ENCODE measurements at regions not wholly inside any gene's neighbourhood (a gene's known extent, or its start where the extent isn't known, plus 50 kb on each side); places are given as distances from the start of the nearest gene placed in this dataset.

DNA sequence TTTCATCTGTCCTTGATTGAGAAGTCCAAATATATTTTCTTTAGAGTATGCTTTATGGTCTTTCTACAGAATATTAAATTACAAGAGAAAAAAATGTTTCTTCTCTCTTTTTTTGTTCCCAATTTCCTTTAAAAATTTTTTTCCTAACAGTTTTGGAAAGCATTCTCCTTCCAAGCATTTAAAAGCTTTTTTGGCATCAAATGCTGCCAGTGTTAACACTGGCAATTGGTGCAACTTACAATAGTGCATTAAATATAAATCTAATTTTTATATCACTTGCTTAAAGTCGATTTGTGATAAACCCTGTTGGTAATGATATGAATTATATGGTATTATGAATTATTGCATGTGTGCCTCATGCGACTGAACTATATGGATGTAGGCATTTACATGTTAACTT lies 165.9 kb upstream of the ELL2 start:
- CTCF ChIA-PET = no interaction called here
- in situ Hi-C loops (cut with HindIII; ENCODE audit: low pct_unique_long_range_greater_than_20kb, low sequenced_read_pairs) = no loop called here
- POLR2A ChIA-PET = no interaction called here
- H3K4me1 ChIP-seq (ENCODE audit: control insufficient read depth, insufficient read depth, low read length) = peaks cover 3% of the 10 kb centered on the region; the same call in 1 of the 2 replicates
- H3K9me3 ChIP-seq (ENCODE audit: control insufficient read depth, insufficient read depth, low read depth, low read length) = no peaks in the 10 kb centered on the region
- ATAC-seq = no peak
- H3K27ac ChIP-seq (ENCODE audit: low read length) = peak overlapping the region; percentile 73; the same call in 1 of the 2 replicates
- no TSS peak for BruUV-seq (replicated peaks)
- no peaks in the 10 kb centered on the region for H3K27me3 ChIP-seq (ENCODE audit: control insufficient read depth, insufficient read depth, low read length)
- no peaks in the 10 kb centered on the region for H3K36me3 ChIP-seq (ENCODE audit: control insufficient read depth, insufficient read depth, low read length)
- TF ChIP-seq, protein P1, sequence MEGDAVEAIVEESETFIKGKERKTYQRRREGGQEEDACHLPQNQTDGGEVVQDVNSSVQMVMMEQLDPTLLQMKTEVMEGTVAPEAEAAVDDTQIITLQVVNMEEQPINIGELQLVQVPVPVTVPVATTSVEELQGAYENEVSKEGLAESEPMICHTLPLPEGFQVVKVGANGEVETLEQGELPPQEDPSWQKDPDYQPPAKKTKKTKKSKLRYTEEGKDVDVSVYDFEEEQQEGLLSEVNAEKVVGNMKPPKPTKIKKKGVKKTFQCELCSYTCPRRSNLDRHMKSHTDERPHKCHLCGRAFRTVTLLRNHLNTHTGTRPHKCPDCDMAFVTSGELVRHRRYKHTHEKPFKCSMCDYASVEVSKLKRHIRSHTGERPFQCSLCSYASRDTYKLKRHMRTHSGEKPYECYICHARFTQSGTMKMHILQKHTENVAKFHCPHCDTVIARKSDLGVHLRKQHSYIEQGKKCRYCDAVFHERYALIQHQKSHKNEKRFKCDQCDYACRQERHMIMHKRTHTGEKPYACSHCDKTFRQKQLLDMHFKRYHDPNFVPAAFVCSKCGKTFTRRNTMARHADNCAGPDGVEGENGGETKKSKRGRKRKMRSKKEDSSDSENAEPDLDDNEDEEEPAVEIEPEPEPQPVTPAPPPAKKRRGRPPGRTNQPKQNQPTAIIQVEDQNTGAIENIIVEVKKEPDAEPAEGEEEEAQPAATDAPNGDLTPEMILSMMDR (IDR thresholded peaks at IDR 0.05) = no peak
- no peak for TF ChIP-seq POLR2AphosphoS5 (IDR thresholded peaks at IDR 0.05; ENCODE audit: low read depth, low read length)
- TF ChIP-seq TCF7L2 (IDR thresholded peaks at IDR 0.05; ENCODE audit: low read depth, low read length) = no peak
- TF ChIP-seq, protein P2, sequence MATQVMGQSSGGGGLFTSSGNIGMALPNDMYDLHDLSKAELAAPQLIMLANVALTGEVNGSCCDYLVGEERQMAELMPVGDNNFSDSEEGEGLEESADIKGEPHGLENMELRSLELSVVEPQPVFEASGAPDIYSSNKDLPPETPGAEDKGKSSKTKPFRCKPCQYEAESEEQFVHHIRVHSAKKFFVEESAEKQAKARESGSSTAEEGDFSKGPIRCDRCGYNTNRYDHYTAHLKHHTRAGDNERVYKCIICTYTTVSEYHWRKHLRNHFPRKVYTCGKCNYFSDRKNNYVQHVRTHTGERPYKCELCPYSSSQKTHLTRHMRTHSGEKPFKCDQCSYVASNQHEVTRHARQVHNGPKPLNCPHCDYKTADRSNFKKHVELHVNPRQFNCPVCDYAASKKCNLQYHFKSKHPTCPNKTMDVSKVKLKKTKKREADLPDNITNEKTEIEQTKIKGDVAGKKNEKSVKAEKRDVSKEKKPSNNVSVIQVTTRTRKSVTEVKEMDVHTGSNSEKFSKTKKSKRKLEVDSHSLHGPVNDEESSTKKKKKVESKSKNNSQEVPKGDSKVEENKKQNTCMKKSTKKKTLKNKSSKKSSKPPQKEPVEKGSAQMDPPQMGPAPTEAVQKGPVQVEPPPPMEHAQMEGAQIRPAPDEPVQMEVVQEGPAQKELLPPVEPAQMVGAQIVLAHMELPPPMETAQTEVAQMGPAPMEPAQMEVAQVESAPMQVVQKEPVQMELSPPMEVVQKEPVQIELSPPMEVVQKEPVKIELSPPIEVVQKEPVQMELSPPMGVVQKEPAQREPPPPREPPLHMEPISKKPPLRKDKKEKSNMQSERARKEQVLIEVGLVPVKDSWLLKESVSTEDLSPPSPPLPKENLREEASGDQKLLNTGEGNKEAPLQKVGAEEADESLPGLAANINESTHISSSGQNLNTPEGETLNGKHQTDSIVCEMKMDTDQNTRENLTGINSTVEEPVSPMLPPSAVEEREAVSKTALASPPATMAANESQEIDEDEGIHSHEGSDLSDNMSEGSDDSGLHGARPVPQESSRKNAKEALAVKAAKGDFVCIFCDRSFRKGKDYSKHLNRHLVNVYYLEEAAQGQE (IDR thresholded peaks at IDR 0.05; ENCODE audit: insufficient read depth in 1 of 2, low read depth in 2 of 2, low read length in 1 of 2) = no peak
- no peak for TF ChIP-seq SIN3A (IDR thresholded peaks at IDR 0.05; ENCODE audit: borderline replicate concordance, insufficient read depth, low read depth, low read length)
- no peak overlapping the region for H3K4me3 ChIP-seq (ENCODE audit: low read depth in 2 of 2, low read length in 2 of 2)
- no peak for DNase-seq (ENCODE audit: low read depth, low spot score)
- intact Hi-C loops (cut with micrococcal nuclease; ENCODE audit: unreplicated experiment) = no loop called here

DNA sequence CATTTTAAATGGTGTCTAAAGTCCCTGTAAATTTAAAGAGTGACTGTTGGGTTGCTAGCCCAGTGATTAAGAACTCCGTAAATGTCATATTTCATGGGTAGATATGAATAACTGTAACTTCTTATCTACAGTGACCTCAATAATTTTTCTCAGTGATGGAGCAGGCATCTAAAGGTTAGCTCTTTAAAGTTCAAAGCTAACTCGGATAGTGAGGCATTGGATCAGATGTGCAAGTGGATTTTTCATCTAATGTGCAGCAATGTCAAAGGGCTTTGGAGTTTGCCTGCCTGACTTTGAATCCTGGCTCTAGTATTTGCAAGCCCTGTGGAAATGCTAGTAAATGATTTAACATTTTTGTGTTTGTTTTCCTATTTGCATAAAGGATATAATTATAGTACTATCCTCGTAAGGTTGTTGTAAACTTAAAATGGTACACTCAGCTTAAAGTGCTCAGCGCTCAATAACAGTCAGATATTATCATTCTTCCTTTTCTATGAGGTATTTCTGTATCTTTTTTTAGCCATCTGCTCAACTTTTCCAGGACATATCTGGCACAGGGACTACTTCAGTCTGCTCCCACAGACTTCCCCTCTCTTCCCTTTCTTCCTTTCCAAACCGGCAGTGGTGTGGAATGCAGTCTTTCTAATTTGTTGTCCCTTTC lies 163.7 kb upstream of the ELL2 start:
- peak overlapping the region; percentile 75 for H3K27ac ChIP-seq (ENCODE audit: low read length)
- DNase-seq (ENCODE audit: low read depth, low spot score) = no peak
- no TSS peak for BruUV-seq (replicated peaks)
- in situ Hi-C loops (cut with HindIII; ENCODE audit: low pct_unique_long_range_greater_than_20kb, low sequenced_read_pairs) (no loop called here), intact Hi-C loops (cut with micrococcal nuclease; ENCODE audit: unreplicated experiment) (no loop called here)
- peak; percentile 53; the same call in 1 of the 2 replicates for ATAC-seq
- POLR2A ChIA-PET = no interaction called here
- H3K27me3 ChIP-seq (ENCODE audit: control insufficient read depth, insufficient read depth, low read length) = no peaks in the 10 kb centered on the region
- peaks cover 3% of the 10 kb centered on the region; the same call in 1 of the 2 replicates for H3K4me1 ChIP-seq (ENCODE audit: control insufficient read depth, insufficient read depth, low read length)
- no peaks in the 10 kb centered on the region for H3K9me3 ChIP-seq (ENCODE audit: control insufficient read depth, insufficient read depth, low read depth, low read length)
- H3K36me3 ChIP-seq (ENCODE audit: control insufficient read depth, insufficient read depth, low read length) = no peaks in the 10 kb centered on the region
- H3K4me3 ChIP-seq (ENCODE audit: low read depth in 2 of 2, low read length in 2 of 2) = no peak overlapping the region
- peak; percentile 96 for TF ChIP-seq TCF7L2 (IDR thresholded peaks at IDR 0.05; ENCODE audit: low read depth, low read length)
- no peak for TF ChIP-seq POLR2AphosphoS5 (IDR thresholded peaks at IDR 0.05; ENCODE audit: low read depth, low read length)
- CTCF ChIA-PET = no interaction called here

DNA sequence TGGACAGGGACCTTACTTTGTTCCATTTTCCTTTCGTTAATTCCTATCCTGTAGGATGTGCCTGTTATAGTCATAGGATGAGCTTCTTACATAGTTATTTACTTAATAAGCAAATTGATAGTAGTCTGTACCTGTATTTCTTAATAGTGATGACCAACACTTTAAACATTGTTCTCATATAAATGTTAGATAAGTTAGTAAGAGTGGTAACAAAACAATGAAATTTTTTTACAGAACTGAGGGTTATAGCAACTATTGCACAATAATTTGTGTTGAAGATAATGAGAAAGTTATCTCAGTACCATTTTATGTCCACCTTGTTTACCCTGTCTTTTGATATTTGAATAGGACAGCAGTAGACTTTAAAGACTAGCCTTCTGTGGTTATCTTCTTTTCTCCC lies 162.9 kb upstream of the ELL2 start:
- Histone ChIP-seq H3K4me3 (ENCODE audit: low read depth in 2 of 2, low read length in 2 of 2) (no peak overlapping the region), H3K9me3 (ENCODE audit: control insufficient read depth, insufficient read depth, low read depth, low read length) (no peaks in the 10 kb centered on the region), H3K27ac (ENCODE audit: low read length) (peak overlapping the region; percentile 65; the same call in 1 of the 2 replicates), H3K4me1 (ENCODE audit: control insufficient read depth, insufficient read depth, low read length) (peaks cover 3% of the 10 kb centered on the region; the same call in 1 of the 2 replicates), H3K27me3 (ENCODE audit: control insufficient read depth, insufficient read depth, low read length) (no peaks in the 10 kb centered on the region), H3K36me3 (ENCODE audit: control insufficient read depth, insufficient read depth, low read length) (no peaks in the 10 kb centered on the region)
- POLR2A ChIA-PET = no interaction called here
- BruUV-seq (replicated peaks) = no TSS peak
- CTCF ChIA-PET = no interaction called here
- no peak for TF ChIP-seq POLR2AphosphoS5 (IDR thresholded peaks at IDR 0.05; ENCODE audit: low read depth, low read length)
- TF ChIP-seq, protein P2 (IDR thresholded peaks at IDR 0.05; ENCODE audit: insufficient read depth in 1 of 2, low read depth in 2 of 2, low read length in 1 of 2) = no peak
- TF ChIP-seq SIN3A (IDR thresholded peaks at IDR 0.05; ENCODE audit: borderline replicate concordance, insufficient read depth, low read depth, low read length) = no peak
- no peak for TF ChIP-seq TCF7L2 (IDR thresholded peaks at IDR 0.05; ENCODE audit: low read depth, low read length)
- TF ChIP-seq, protein P1 (IDR thresholded peaks at IDR 0.05) = no peak
- in situ Hi-C loops (cut with HindIII; ENCODE audit: low pct_unique_long_range_greater_than_20kb, low sequenced_read_pairs) (no loop called here), intact Hi-C loops (cut with micrococcal nuclease; ENCODE audit: unreplicated experiment) (no loop called here)
- DNase-seq (ENCODE audit: low read depth, low spot score) = no peak
- ATAC-seq = no peak
